ENCODE measurements at regions not wholly inside any gene's neighbourhood (a gene's known extent, or its start where the extent isn't known, plus 50 kb on each side); places are given as distances from the start of the nearest gene placed in this dataset.

DNA sequence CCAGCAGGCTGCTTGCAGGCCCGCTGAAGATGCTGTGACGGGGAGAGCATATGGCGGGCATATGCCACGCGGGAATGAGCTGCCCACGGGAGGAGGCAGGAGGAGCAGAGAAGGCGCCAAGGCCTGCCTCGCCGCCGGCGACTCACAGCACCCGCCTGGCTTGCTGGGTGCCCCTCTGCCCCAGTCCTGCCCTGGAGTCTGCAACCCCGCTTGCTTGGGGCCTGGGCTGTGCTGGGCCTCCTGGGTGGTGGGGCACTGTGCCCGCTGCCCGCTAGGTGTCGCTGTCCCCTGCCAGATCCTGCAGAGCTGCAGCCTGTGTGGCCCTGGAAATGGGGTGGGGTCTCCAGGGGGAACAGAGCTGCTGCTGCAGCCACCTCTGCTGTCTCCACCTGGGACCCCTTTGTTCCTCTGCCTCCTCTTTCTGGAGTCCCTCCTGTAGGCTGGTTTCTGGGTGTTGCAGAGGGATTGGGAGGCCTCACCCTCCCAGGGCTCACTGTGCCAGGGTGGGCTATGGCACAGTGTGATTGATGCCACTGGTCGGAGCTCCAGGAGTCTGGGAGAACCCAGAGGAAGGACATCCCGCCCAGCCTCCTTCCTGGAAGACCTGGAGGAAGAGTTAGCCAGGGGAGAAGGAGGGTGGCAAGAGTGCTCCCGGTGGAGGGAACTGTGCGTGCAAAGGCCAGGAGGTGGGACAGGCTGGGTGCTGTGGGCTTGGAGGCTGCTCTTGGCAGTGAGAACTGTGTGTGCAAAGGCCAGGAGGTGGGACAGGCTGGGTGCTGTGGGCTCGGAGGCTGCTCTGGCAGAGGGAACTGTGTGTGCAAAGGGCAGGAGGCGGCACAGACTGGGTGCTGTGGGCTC, 141.0 kb upstream of the CIBAR2 start:
- DNase-seq: peak in 42 of 56 donors; percentile 4 to 70 (median 30)

GRCh38 chr16:85254051-85254450, 141.8 kb upstream of the CIBAR2 start:
- no peak for DNase-seq

DNA sequence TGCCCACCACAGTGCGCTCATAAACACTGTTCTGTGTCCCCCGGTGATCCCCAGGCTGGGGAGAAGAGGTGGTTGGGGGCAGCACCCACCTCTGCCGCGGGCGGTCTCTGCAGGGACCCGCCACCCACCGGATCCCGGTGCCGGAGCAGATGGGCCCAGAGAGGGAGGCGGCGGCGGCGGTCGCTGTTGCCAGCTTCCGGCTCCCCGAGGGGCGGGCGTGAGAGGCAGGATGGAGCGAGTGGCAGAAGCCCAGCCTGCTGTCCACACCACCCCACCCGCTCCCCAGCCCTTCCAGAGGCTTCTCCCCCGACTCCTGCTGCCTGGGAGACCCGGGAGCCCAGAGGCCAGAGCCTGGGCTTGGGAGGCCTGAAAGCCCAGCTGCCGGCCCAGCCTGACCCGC, 142.6 kb upstream of the CIBAR2 start:
- DNase-seq: no peak

DNA sequence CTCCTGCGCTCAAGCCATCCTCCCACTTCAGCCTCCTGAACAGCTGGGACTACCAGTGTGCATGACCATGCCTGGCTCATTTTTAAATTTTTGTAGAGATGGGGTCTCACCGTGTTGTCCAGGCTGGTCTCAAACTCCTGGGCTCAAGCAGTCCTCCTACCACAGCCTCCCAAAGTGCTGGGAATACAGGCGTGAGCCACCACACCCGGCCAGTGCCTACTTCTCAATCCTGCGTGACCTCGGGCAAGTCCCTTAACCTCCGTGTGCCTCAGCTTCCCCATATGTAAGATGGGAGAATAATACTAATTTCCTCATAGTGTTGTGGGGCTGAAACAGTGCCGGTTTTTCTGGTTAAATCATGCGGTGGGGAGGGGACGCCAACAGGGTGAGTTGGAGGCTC, 143.5 kb upstream of the CIBAR2 start:
- no peak for DNase-seq

GRCh38 chr16:85256190-85256739, 144.0 kb upstream of the CIBAR2 start:
- no peak for DNase-seq

- no peak for DNase-seq
These were observed 145.2 kb upstream of the CIBAR2 start for GRCh38 chr16:85257483-85257882.

GRCh38 chr16:85258166-85258565, 145.9 kb upstream of the CIBAR2 start:
- DNase-seq: no peak

- peak in 6 of 56 donors; percentile 4 to 32 (median 9) for DNase-seq
These were observed 146.4 kb upstream of the CIBAR2 start for GRCh38 chr16:85258629-85259028.

DNA sequence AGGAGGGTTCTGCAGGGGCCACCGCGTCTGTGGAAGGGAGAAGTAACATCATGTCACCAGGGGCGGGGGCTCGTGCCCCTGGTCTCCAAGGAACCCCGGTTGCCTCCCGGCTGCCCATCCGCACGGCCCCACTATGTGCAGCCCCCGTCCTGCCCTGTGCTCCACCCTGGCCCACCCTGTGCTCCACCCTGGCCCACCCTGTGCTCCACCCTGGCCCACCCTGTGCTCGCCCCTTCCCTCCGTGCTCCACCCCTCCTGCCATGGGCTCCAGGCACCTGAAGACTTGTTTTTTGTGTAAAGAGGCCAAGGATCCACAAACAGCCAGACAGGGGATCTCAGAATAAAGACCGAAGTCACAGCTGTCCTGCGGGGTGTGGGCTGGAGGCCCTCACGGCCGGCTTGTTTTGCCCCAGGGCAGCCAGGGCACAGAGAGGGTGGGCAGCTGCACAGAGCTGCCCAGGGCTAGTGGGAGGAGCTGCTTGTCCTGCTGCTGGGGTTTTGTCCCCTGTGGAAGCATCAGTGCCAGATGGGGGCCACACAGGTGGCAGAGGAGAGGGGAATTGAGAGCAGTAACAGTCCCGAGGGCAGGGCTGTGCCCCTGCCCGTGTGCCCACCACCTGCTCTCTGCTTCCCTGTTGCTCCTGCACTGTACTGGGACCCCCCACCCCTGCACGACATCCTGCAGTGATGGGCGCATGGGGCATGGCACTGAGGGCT, 147.0 kb upstream of the CIBAR2 start:
- no peak for DNase-seq

- DNase-seq: no peak
These were observed 147.5 kb upstream of the CIBAR2 start for GRCh38 chr16:85259832-85260167.

GRCh38 chr16:85261204-85261603, 148.9 kb upstream of the CIBAR2 start:
- DNase-seq: no peak

DNA sequence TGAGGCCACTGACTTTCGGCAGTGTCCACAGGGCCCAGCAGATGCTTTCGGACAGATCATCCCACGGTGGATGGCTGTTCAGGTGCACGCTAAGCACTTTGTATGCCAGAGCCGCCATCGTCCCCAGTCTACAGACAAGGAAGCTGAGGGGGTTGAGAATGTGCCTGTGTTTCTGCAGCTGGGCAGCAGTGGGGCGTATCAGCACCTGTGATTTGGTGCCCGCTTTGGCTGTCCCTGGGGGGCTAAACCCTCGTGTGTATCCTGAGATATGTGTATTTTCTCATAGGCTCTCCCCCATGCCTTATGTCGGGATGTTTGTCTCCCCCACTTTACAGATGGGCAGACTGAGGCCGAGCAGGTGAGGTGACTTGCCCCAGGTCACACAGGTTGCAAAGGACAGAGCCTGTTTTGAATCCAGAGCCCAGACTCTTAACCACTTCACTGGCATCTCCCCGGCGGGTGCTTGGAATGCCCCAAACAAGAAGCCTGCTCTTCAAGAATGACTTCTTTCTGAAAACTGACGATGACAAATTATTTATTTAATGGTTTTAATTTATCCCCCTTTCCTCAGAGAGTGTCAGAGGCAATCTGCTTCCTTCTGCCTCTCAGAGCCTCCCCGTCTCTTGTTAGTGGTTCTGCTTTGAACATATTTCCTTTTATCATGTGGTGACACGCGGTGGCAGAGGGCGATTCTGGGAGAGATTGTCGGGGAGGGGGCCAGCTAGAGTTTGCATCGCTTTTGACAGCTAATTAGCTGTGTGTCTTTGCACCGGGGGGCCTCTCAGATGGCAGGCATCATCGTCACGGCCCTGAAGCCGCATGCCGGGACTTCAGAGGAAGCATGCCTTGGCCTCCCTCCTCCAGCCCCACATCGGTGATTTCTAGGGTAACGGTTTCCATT, 149.6 kb upstream of the CIBAR2 start:
- DNase-seq: no peak

- peak in 16 of 56 donors; percentile 8 to 47 (median 19) for DNase-seq
These were observed 150.4 kb upstream of the CIBAR2 start for GRCh38 chr16:85262558-85263238.

GRCh38 chr16:85263239-85263585, 150.9 kb upstream of the CIBAR2 start:
- peak in 1 of 56 donors; percentile 20 for DNase-seq

DNA sequence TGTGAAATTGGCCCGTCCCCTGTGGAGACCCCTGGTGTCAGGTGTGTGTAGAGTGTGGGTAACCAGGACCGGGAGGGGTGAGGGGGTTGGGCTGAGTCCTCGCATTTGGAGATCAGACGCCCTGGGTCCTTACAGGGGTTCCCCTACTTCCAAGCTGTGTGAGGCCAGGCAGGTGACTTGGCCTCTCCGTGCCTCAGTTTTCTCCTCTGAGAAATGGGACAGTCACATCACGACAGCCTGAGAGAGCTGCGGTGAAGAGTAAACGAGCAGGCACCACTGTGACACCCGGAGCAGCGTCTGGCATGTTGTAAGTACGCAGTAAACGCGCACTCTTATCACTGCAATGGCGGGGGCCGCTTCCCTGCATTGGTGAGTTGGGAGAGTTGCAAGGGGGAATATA, 152.5 kb upstream of the CIBAR2 start:
- no peak for DNase-seq

DNA sequence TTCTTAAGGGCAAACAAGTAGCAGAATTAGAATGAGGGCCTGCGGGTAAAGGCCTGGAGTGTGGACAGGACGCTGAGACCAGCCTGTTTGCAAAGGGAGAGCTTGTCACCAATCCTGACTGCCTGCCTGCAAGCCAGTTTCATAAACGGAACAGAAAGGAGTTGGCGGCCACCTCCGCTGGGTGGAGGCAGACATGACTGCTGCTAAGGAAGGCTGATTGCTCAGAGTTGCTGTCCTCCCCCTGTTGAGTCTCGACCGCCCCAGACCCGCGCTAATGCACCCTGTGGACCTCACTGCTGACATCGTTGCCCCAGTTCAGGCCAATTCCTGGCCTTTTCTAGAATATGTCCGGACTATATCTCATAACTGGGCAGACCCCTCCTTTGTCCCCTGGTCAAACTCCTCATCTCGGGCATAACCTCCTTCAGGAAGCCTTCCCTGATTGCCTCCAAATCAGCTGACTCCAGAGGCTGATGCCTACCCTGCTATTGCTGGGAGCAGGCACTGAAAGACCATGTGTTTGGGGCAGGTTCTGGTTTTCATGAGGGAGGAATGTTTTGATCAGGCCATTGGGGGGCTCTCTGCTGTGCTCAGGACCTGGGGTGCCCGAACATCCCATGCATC, 153.0 kb upstream of the CIBAR2 start:
- DNase-seq: peak in 21 of 56 donors; percentile 8 to 63 (median 27)

- DNase-seq: no peak
These were observed 153.5 kb upstream of the CIBAR2 start for GRCh38 chr16:85265810-85266209.

DNA sequence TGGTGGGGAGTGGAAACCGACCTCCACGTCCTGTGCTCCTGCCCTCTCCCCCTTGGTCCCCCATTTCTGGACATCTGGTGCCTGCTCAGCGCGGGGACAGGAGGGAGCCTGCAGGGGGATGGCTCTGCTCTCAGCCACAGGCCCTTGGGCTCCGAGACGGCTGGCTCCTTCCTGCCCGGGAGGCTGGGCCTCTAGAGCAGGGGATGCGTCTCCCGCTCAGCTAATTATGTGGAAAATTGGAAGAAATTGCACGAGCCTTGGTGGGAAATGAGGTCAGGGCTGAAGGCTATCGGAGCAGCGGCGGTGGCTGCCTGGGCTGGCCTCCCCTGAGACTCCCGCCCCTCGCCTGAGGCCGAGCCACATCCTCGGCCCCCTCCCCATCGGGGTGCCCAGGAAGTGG, 154.6 kb upstream of the CIBAR2 start:
- no peak for DNase-seq

DNA sequence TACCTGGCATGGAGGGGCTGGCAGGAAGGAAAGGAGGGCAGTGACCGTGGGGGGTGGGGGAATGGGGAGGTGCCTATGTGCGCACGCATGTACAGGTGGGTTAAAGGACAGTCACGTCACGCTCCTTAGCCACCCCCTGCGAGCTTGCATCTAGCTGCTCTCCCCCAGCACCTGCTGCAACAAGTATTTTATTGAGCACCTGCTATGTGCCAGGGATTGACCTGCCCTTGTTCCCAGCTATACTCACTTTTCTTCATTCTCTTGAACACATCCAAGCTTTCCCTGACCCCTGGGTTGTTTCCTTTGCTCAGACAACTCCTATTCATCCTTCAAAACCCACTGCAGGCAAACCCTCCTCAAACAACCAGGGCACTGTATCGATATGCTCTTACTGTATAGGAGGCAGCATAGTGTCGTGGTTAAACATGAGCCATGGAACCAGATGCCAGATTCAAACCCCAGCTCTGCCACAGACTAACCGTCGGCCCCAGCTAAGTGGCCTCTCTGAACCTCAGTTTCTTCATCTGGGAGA, 155.2 kb upstream of the CIBAR2 start:
- no peak for DNase-seq

GRCh38 chr16:85269165-85269564, 156.9 kb upstream of the CIBAR2 start:
- peak in 33 of 56 donors; percentile 10 to 86 (median 38) for DNase-seq
